HG03565 (cell line): ENCODE measurements at regions not wholly inside any gene's neighbourhood (a gene's known extent, or its start where the extent isn't known, plus 50 kb on each side); places are given as distances from the start of the nearest gene placed in this dataset.

Experiments used
- ATAC-seq: cut with Tn5 transposase; IDR thresholded peaks from one replicate; pipeline ENCODE4 v1.9.1; 2021; ENCODE audit warnings: mild to moderate bottlenecking, moderate library complexity; ENCODE audit not compliant: unreplicated experiment

DNA sequence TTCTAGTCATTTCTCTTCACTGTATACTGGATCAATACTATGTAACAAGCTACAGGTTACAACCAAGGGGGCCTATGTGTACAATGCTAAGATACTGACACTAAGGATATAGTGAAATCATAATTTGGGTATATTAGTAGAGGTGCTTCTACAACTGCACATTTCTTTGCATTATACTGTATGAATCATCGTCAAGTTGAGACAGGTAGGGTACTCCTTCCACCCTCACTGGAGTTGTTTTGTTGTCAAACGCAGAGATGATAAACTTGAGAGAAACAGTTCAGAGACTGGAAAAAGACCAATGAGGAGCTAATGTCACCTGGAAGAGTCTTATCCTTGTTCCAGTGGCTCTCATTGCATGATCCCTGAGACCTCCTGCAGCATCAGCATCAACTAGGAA lies 208.2 kb upstream of the PRPS1L1 start:
- no peak for ATAC-seq

GRCh38 chr7:18239212-18239611 lies 211.6 kb upstream of the PRPS1L1 start:
- ATAC-seq, result no peak

- ATAC-seq, result peak; percentile 79
Measured at GRCh38 chr7:18241543-18242231, 214.0 kb upstream of the PRPS1L1 start.

GRCh38 chr7:18243731-18244130 lies 216.1 kb upstream of the PRPS1L1 start:
- no peak for ATAC-seq

DNA sequence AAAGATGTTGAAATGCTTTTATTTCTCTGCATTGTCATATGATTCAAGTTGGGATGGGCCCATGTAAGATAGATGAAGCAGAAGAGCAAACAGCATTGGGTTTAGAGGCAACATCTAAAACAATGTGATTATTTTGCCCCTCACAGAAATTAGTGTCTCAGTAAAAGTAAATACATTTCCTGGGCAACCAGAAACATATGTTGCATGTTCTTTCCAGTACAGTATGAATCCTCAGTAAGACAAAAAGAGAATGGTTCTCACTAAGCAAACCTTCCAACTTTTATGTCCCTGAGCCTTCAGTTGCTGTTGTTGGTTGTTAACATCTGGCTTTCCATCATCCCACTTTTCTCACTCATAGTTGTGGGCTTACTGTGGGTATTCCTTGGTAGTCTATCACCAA lies 222.5 kb upstream of the PRPS1L1 start:
- ATAC-seq, result no peak

GRCh38 chr7:18257711-18258110 lies 230.1 kb upstream of the PRPS1L1 start:
- ATAC-seq, result no peak

GRCh38 chr7:18262058-18262457 lies 233.5 kb upstream of the HDAC9 start:
- no peak for ATAC-seq

DNA sequence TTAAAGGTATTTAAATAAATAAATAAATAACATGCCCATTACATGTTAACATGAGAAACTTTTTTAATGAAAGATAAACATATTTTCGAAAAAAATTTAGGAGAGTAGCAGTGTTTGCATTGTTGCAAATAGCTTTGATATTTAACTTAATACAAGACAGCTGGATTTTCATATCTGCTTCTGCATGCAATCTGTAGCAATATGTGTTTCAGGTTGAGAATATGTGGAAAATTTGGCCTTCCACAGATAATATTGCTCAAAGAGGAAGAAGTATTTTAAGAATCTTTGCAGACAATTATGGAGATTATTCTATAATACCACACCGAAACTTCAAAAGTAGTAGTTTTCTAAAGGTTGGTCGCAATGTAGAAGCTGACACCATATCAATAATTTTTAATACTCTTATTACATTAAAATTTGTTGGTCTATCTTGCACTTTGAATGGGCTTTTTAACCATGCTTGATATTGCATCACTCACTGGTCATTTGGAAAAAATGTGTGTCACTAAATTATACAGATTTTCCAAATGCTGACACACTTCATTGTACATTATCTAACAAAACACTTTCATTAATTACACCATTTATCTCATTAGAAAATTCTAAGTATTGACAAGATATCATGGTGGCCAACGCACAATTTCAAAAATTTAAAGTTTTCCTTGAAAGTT lies 229.8 kb upstream of the HDAC9 start:
- no peak for ATAC-seq

DNA sequence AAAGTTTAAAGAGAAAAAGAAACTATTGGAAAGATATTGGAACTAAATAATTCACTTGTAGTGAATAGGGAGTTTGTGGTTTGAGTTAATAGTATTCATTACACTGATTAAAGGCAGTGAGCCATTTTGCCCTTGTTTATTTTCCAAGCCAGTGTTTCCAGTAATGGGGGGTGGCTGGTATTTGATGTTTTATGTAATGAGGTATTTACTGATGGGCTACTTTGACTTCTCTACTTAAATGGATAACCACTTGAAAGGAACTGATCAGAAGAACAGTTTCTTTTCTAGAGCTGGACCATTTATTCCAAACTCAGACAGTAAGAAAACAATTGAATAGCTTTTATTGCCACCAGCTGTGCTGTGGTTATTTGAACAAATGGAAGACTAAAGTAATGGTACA lies 227.0 kb upstream of the HDAC9 start:
- no peak for ATAC-seq

- no peak for ATAC-seq
Measured at GRCh38 chr7:18276380-18276779, 219.2 kb upstream of the HDAC9 start.

DNA sequence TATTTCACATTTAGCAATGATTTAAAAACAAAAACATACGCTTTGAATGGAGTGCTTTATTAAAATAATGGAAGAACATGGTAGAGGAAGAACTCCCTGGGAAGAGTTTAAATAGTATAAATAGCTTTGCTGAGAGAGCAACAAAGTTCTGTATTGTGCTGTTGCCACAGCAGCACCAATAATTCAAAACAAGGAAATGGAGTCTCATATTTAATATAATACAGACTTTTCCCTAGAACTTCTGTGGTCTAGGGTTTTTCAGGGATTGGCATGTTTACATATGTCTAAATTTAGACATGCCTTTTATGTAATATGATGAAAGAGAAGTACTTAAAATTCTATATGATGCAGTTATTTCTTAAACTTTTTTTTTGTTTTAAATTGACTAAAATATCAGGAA lies 217.2 kb upstream of the HDAC9 start:
- no peak for ATAC-seq

DNA sequence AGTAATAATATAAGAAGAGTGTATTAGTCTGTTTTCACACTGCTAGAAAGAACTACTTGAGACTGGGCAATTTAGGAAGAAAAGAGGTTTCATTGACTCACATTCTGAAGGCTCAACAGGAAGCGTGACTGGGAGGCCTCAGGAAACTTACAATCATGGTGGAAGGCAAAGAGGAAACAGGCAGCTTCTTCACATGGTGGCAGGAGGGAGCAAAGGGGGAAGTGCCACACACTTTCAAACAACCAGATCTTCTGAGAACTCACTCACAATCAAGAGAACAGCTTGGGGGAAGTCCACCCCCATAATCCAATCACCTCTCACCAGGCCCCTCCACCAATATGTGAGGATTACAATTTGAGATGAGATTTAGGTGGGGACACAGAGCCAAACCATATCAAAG lies 212.5 kb upstream of the HDAC9 start:
- ATAC-seq, result no peak

- ATAC-seq, result no peak
Measured at GRCh38 chr7:18287482-18287881, 208.1 kb upstream of the HDAC9 start.

- ATAC-seq, result no peak
Measured at GRCh38 chr7:18288322-18289037, 207.1 kb upstream of the HDAC9 start.

GRCh38 chr7:18289788-18290187 lies 205.8 kb upstream of the HDAC9 start:
- peak; percentile 2 for ATAC-seq

DNA sequence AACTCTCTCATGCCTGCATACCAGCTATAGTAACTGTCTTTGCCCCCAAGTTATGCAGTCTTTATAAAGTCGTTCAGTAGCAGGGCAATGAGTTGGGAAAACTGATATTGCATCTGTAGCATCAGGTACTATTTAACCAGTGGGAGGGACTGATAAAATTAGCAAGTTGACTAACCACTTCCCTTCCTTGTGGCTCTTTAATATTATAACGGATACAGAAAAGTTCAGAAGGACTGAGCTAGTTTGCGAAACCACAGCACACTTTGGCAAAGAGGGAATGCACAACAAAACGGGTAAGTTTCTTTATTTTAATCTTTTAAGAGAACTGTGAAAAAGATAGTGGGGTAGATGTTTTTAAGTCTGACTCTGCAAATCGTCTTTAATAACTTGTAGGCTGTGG lies 205.3 kb upstream of the HDAC9 start:
- ATAC-seq, result peak; percentile 68

GRCh38 chr7:18290865-18291264 lies 204.7 kb upstream of the HDAC9 start:
- no peak for ATAC-seq

DNA sequence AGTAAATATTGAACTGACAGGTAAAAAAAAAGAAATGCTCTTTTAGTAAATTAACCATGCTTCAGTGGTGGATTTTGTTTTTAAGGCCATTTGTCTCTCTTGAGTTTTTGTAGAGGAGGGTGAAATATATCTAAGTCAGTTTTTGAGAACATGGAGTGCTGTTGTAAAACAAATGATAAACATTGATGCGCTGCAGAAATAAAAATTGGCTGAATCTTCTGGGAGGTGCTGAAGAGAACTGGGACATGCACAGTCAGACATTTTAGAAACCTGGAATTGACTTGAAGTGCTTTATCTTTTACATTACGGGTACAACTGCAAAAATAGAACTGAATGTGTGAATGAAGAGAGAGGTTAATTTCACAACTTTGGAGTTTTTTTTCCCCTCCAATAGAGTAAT lies 203.0 kb upstream of the HDAC9 start:
- ATAC-seq, result no peak

DNA sequence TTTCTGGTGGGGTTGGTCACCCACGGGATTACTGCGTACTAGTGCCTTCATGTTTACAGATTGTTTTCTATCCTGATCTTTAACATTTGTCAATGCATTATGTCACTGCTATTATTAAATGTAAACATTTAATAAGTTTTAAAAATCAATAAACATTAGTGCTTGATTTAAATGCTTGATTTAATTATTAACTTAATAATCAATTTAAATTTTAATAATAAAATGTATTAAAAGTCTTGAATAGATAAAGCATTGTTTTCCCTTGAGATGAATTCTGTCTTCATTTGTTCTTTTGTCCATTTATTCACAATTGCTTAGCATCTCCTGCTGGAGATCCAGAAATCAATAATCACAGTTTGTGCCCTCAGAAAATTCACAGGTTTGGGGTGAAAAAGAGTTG lies 201.8 kb upstream of the HDAC9 start:
- no peak for ATAC-seq

DNA sequence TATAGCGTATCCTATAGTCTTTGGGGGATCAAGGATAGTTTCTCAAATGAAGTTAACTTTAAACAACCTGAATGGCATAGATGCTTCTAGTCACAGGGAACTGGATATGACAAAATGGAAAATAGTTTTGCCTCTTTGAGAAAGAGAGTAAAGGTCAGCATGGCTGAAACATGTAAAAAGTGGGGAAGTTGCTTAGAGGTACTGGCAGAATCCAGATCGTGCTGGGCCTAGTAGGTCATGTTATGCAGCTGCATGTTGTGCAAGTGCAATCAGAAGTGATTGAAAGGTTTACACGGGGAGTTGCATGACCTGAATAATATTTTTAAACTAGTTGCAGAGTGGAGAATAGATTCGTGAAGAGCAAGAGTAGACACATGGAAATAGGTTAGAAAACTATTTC lies 201.1 kb upstream of the HDAC9 start:
- ATAC-seq, result no peak

DNA sequence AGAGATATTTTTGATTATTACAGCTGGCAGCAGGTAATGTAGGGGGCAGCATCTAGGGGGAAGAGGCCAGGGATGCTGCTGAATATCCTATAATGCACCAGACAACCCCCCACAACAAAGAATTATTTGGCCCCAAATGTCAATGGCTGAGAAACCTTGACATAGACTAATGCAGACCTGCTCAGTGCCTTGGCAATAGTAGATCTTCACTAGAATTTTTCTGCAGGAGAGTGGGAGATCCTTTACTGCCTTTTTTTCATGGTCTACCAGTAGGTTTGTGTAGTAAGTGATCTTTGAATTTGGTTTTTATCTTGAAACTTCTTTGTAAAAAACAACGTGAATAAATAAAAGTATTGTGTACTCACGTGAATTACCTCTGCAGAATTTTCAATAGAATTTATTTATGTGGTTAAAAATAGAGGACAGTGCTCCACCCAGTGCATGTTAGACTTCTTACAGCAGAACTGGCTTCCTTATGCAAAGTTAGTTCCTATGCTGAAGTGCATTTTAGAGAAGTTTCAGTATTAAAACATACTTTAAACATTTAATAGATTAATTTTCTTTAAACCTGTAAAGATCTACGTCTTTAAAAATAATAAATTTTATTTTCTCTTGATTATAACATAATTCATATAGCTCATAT lies 199.6 kb upstream of the HDAC9 start:
- no peak for ATAC-seq

- no peak for ATAC-seq
Measured at GRCh38 chr7:18302097-18302496, 193.5 kb upstream of the HDAC9 start.
